ENCODE measurements at regions not wholly inside any gene's neighbourhood (a gene's known extent, or its start where the extent isn't known, plus 50 kb on each side); places are given as distances from the start of the nearest gene placed in this dataset.
"Not testable (repeated sequence)": the region's sequence is repeated elsewhere in the genome, so short reads cannot be mapped to it uniquely, and the experiment has no call there.

DNA sequence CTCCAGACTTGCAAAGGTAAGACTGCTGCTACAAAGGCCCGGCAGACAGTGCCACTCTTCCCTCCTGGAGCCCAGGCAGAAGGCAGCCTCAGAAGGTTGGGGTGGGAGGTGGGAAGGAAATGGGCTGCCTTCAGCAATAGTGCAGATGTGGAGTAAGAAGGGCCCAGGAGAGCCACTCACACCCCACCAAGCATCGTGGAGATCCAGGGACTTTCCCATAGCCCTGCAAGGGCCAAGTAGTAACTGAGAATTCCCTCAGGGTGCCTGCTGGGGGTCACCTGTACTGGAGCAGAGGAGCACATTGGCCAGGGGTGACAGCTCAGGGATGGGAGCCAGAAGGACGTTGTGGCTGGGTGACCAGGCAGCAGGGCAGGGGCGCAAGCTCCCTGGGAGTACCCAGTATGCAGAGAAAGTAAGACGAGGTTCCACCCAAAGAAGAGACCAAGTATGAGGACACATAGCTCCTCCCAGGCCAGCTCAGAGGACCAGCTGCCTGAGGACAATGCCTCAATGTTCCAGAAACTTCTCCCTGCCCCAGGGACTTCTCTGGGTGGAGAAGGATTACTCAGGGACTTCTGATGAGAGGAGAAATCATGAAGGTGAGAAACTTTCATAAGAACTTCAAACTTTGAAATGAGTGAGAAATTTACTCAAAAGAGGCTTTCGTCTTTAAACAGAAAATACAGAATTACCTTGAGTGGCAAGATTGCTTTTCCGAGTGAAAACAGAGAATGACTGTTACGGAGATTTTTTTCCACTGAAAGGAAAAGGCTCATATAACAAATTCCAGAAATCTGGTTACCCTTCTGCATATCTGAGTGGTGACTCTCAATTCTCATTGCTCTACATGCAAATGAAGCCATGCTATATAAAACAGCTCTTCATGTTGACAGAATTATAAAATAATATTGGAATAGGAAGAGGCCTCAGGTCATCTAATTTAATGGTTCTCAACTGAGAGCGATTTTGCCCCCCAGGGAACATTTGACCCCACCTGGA, 87.9 kb upstream of the TRIO start:
- no peak for DNase-seq (ENCODE audit: low read depth)

DNA sequence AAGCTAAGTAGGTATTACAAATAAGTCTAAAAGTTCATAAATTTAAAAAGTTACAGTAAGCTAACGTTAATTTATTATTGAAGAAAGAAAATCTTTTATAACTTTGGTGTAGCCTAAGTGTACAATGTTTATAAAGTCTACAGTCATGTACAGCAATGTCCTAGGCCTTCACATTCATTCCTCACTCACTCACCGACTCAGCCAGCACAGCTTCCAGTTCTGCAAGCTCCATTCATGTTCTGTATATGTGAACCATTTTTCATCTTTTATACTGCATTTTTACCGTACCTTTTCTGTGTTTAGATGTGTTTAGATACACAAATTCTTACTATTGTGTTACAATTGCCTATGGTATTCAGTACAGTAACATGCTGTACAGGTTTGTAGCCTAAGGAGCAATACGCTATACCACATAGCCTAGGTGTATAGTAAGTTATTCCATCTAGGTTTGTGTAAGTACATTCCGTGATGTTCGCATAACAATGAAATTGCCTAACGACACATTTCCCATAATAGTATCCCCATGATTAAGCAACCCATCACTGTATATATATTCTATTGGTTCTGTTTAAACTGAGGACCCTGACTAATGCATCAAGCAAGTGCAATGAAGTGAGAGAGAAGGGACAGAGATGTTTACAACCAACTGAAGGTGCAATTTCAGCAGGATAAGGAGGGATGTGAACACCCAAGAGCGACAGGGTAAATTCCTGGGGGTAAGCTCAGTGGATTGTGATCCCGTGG, 88.9 kb upstream of the TRIO start:
- no peak for DNase-seq (ENCODE audit: low read depth)

DNA sequence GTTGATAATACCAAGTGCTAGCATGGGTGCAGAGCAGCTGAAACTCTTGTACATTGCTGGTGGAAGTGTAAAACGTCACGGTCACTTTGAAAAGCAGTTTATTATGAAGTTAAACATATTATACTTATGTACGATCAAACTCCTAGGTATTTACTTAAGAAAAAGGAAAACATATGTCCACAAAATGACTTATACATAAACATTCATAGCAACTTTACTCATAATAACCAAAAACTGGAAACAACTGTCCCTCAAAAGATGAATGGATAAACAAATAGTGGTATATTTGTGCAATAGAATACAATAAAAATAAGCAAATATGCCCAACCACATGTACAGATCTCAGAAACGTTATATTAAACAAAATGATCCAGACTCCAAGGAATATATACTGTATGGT, 92.3 kb upstream of the TRIO start:
- no peak for DNase-seq (ENCODE audit: low read depth)

DNA sequence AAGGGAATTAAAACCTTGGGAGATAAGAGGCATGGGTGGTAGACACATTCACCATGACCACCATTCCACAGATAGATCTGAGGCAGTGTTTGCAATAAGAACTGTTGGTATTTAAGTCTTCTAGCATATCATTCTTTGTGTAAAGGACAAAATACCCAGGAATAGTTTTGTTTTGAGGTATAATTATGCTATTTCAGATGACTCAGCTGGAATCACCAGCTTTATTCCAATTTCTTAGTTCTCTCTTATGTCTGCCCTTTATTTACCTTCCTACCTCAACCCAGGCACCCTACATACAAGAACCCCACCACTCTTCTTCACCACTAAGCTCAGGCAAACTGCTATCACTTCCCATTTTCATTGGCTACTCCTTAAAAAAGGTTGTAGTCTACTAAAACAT, 94.7 kb upstream of the TRIO start:
- DNase-seq (ENCODE audit: low read depth) = no peak

DNA sequence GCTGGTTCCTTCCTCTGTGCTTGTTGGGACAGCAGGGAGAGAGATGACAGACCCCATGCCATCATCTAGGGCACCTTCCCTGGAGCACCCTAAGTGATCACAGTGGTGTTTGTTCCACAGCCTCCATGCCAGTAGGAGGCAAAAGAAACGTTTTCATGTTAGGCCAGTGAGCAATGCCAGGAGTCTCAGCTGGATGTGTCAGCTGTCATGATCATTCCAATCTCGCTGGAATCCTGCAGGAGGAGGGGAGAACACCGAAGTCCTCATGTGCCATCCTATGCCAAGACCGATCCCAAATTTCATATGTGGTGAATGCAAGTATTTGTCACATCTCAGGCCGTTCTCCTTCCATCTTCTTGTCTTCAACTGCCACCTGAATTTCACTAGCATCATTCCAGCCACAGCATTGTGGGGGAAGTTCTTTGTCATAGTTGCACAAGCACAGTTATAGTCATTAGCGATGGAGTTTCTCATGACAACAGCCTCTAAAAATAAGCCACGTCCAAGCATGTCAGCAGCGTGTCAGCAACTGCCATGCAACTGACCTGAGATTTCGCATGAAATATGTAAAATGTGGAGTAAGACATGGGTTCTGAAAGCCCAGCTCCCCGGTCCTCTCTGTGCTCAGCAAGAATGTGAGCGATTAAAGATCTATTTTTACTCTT, 97.2 kb upstream of the DNAH5 start:
- DNase-seq (ENCODE audit: low read depth) = no peak

DNA sequence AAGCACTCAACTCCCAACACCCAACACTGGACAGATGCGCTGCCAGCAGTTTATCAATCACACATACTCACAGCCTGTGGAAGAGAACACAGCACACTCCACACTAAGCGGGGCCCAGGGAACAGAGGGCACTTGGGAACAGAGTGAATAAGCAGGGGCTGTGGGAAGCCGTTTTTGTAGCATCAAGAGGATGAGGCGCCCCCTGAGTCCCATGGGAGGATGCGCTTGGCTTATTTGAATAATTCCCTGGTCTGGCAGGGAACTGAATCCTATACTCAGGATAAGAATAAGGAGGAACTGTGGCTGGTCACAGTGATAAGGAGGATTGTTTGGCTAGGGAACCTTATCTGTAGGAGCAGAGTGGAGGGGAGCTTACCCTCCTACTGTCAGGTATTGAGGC, 96.1 kb upstream of the DNAH5 start:
- no peak for DNase-seq (ENCODE audit: low read depth)

DNA sequence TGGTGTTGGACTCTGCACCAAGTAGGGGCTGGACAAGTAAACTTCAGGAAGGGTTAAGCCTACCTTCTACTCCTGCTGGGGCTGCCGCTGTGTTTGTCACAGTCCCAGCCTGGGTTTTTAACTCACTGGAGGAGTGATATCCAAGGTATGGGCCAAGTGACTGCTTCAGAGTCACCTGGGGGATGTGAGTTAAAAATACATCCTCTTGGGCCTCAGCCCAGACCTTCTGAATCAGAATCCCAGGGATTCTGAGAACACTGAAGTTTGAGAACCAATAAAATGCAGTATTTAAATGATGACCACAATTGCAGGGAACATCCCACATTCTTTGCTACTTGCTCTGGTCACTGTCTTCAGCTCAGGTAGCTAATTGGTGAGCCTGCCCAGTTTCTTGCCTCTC, 95.1 kb upstream of the DNAH5 start:
- DNase-seq (ENCODE audit: low read depth) = no peak

DNA sequence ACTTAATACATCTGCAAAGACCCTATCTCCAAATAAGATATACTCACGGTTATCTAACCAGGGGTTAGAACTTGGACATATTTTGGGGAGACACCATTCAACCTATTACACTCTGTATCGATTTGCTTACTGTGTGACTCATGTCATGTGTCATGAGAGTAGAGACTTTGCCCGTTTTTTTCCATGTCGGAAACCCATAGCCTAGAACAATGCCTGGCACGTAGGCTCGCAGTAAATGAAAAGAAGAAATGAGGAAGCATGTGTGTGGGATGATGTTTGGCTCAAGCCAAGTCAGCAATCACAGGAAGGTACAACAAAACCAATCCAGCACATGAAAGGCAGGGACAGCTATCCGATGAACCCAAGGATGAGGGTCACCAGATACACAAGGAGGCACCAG, 94.6 kb upstream of the DNAH5 start:
- DNase-seq (ENCODE audit: low read depth) = no peak

DNA sequence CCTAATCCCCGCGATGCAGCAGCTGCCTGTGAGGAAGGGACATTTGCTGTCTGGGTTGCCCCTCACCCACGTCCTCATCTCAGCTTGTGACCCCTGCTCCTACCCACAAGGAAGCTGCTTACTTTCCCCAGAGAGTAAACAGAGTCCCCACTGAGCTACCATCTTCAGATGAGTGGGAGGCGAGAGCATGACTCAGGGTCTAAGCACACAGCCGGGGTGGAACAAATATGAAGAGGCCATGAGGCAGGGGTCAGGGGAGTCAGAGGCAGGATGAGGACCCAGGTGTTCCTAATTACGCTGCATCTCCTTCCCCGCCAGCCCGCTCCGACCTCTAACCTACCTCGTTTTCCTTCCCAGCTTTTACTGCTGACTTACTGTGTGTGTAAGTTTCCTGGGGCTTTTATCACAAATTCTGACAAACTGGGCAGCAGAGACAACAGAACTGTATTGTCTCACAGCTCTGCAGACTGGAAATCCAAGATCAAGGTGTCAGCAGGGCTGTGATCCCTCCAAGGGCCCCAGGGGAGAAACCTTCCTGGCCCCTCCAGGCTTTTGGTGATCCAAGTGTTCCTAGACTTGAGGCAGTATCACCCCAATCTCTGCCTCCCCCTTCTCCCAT, 94.0 kb upstream of the DNAH5 start:
- no peak for DNase-seq (ENCODE audit: low read depth)

DNA sequence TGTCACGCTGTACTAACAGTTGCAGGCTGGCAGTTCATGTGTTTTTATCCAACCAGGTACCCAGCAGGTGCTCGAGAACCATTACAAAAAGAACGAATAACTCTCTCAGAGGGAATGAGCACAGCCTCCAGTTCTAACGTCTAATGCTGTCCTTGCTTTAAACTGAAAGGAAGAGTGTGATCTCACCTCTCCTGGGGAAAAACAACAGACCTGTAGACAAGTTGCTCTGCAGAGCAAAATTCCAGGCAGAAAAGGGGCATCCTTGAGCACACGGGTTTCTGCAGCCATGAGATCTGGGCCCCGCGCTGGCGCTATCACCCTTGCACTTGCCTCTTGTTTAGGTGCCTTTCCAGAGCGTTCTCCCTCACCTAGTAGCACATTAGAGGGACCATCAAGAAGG, 92.5 kb upstream of the DNAH5 start:
- DNase-seq (ENCODE audit: low read depth) = no peak

DNA sequence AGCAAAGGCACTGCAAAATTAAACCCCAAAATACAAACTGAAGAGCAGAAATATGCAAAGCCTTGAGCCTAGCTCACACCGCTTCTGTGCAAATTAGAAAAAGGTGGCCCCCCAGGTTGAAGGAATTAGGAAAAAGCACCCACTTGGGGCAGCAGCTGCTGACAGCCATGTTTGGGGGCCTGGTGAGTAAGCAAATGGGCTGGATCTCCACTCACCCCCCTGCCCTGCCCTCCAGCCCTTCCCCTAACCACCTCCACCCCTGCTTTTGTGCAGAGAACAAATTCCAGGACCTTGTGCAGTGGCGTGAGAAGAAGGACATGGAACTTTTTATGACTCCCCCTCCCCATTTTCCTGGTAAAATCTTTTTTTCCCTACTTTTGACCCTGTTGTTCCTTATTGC, 92.0 kb upstream of the DNAH5 start:
- no peak for DNase-seq (ENCODE audit: low read depth)

DNA sequence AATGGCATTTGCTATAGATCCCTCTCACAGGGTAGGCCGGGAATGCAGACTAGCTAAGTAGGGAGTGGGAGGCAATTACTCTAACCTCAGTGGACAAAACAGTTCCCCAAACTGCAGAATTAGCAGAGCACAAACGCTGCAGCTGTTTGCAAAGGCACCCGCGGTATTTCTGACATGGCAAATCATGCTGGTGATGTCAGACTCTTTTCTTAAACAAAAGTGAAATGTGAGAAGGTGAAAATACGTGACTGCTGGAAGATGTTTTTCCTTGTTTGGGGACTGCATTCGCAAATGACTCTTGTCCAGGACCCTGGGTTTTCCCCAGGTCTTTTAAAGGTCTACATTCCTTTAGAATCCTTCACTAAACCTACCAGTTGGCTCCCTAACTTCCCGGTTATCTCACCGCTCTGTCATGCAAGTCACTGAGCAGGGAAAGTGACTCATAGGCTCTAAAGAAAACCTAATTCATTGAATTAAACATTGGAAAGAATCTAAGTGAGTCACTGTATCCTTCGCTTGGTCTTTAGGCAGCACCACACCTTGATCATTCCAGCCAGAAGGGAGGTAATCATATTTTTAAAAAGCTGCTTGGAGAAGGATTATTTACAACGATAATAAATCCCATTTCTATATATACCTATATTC, 91.5 kb upstream of the DNAH5 start:
- DNase-seq (ENCODE audit: low read depth) = no peak

DNA sequence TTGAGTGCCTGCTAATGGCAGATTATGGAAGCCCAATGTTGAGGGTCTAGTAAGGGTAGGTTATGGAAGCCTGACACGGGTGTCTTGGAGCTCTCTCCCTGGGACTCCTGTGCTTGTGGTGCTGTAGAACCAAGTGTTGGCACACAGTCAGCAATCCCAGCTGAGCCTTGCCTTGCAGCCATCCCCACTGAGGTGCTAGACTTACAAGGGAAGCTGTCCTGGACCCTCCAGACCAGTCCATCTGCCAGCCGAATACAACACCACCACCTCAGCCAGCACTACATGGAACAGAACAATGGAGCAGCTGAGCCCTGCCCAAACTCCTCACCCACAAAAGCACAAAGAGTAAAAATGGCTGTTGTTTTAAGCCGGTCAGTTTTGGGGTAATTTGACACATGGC, 90.5 kb upstream of the DNAH5 start:
- no peak for DNase-seq (ENCODE audit: low read depth)

DNA sequence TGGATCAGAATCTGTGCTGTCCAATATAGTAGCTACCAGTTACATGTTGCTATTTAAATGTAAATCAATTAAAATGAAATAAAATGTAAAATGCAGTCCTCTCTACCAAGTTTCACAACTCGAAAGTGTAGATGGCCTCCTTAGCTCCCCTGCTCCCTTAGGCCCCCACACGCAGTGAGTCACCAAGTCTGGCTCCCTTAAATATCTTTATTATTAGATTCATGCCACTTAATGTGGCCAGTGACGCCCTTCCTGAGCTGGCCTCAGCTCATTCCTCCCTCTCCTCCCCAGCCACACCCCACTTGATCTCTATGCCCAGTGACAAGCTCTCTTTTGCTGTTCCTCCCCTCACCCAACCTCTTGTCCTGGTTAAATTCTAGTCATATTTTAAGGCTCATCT, 88.4 kb upstream of the DNAH5 start:
- no peak for DNase-seq (ENCODE audit: low read depth)

DNA sequence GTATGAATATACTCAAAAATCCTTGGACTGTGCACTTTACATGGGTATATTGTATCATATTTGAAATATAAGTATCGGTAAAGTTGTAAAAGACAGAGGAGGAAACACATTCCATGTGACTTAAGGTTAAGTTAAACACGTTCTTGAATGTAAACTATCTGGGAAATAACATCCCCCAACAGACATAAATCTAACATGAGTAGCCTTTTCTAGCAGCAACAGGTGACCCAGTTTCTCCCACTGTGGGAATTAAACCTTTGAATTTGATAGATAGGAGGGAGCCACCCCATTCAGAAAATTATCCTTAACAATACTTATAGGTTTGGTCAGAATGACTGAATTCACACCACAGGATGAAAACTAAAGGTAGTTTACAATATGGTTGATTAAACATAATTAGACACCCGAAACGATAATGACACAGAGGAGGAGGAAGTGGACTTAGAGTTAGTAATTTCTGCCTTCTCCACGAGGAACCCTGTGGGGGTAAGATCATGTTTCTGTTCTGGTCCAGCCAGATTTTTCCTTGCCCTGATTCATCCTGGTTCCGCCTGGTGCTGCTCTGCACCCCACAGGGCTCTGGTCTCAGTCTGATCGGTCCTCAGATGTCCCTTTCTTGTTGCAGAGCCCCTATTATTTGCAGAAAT, 84.6 kb upstream of the DNAH5 start:
- no peak for DNase-seq (ENCODE audit: low read depth)

DNA sequence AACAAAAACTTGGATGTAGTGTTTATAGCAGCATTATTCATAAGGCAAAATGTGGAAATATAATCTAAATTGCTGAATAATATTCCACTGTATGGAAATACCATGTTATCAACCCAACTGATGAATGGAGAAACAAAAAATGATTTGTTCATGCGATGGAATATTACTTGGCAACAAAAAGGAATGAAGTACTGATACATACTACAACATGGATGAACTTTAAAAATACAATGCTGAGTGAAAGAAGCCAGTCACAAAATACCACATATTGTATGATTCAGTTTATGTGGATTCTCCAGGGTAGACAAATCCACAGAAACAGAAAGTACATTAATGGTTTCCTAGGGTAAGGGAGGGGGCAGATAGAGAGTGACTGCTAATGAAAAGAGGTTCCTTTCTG, 83.7 kb upstream of the DNAH5 start:
- DNase-seq (ENCODE audit: low read depth) = no peak

DNA sequence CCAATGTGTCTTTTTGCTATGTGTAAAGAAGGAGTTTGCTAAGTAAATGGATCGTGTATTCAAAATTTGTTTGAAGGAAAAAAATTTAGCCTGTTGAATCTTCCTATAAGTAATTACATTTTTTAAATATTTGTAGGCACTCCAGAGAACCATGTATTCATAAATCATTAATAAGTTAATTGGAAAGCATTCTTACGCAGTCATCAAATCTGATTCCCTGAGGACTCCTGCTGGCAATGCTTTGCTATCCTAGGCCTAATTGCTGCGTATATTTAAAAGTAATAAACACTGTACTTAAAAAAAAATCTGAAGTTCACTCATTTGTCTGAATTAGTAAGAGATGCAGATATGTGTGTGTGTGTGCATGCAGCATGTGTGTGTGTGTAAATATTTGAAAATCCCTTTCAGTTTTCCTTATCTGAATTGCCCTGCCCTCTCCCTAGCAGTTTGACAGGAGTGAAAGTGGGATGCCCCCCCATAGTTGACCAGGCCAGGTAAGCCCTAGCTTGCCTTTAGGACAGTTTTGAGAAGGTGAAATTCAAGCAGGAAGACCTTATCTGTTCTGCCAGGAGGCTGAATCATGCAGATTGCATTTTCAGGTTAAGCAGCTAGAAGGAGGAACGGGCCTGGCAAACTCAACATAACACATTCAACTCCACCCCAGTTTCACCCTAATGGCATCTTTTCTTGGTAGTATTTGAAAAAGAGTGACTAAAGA, 81.2 kb upstream of the DNAH5 start:
- no peak for DNase-seq (ENCODE audit: low read depth)

DNA sequence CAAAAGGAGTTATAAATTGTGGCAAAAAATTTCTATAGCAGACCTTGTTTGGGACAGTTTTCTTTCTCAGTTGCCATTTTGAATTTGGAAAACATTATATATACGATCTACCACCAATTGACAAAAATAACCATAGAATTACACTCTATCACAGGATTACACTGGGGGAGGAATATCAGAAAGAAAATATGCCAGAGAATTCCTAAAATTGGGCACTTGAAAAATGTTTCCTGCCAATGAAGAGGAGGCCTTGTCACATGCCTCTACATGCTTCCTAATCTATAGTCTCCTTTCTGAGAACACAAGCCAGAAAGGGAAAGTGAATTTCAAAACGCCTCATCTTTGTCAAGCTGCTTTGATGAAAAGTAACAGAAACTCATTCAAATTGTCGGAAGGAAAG, 78.5 kb upstream of the DNAH5 start:
- DNase-seq (ENCODE audit: low read depth) = no peak

DNA sequence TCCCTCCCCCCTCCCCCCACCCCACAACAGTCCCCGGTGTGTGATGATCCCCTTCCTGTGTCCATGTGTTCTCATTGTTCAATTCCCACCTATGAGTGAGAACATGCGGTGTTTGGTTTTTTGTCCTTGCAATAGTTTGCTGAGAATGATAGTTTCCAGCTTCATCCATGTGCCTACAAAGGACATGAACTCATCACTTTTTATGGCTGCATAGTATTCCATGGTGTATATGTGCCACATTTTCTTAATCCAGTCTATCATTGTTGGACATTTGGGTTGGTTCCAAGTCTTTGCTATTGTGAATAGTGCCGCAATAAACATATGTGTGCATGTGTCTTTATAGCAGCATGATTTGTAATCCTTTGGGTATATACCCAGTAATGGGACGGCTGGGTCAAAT, 76.5 kb upstream of the DNAH5 start:
- DNase-seq (ENCODE audit: low read depth) = not testable (repeated sequence)

DNA sequence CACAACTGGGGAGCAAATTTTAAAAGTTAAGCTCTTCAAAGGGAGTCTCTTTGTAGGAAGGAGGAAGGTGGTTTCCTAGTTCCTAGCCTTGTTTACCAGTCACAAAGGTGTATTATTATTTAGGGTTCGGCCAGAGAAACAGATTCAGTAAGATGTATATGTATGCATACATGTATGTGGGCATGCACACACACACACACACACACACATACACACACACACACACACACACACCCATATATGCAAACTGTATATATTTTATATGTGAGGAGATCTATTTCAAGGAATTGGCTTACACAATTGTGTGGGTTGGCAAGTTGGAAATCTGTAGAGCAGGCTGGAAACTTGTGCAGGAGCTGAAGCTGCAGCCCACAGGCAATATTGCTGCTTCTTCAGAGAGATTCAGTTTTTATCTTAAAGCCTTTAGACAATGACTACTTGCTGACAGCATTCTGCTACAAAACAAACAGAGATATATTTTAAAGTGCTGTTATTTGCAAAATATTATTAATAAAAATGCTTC, 75.3 kb upstream of the DNAH5 start:
- DNase-seq (ENCODE audit: low read depth) = no peak

Measured in stimulated activated CD8-positive, alpha-beta memory T cell treated with anti-CD3 and anti-CD28 coated beads, Interleukin-15, amount 100 ng/mL, for 24 hours (primary cell).